ENCODE measurements at regions not wholly inside any gene's neighbourhood (a gene's known extent, or its start where the extent isn't known, plus 50 kb on each side); places are given as distances from the start of the nearest gene placed in this dataset.

GRCh38 chr2:129466389-129466788 lies 513.1 kb upstream of the RAB6C start:
- Histone ChIP-seq H3K27me3 (ENCODE audit: control insufficient read depth in 1 of 2, insufficient read depth in 2 of 2, low read length in 2 of 2) (no peaks in the 10 kb centered on the region), H3K9ac (ENCODE audit: low read length) (no peak overlapping the region), H3K36me3 (ENCODE audit: insufficient read depth, low read length) (no peaks in the 10 kb centered on the region), H3K27ac (ENCODE audit: low read depth, low read length) (no peak overlapping the region), H3K4me3 (ENCODE audit: low read depth in 1 of 2, low read length in 2 of 2) (no peak overlapping the region), H3K4me1 (ENCODE audit: insufficient read depth, low read length) (no peaks in the 10 kb centered on the region), H3K9me3 (ENCODE audit: low read length) (no peaks in the 10 kb centered on the region)

GRCh38 chr2:129467012-129467779 lies 512.3 kb upstream of the RAB6C start:
- H3K27me3 ChIP-seq (ENCODE audit: control insufficient read depth in 1 of 2, insufficient read depth in 2 of 2, low read length in 2 of 2), result no peaks in the 10 kb centered on the region
- H3K4me1 ChIP-seq (ENCODE audit: insufficient read depth, low read length), result no peaks in the 10 kb centered on the region
- no peak overlapping the region for H3K9ac ChIP-seq (ENCODE audit: low read length)
- no peaks in the 10 kb centered on the region for H3K36me3 ChIP-seq (ENCODE audit: insufficient read depth, low read length)
- no peaks in the 10 kb centered on the region for H3K9me3 ChIP-seq (ENCODE audit: low read length)
- H3K4me3 ChIP-seq (ENCODE audit: low read depth in 1 of 2, low read length in 2 of 2), result no peak overlapping the region
- H3K27ac ChIP-seq (ENCODE audit: low read depth, low read length), result no peak overlapping the region

- H3K4me3 ChIP-seq (ENCODE audit: low read depth in 1 of 2, low read length in 2 of 2), result no peak overlapping the region
- H3K36me3 ChIP-seq (ENCODE audit: insufficient read depth, low read length), result no peaks in the 10 kb centered on the region
Measured at GRCh38 chr2:129467941-129468340, 511.5 kb upstream of the RAB6C start.

GRCh38 chr2:129468879-129469278 lies 510.6 kb upstream of the RAB6C start:
- H3K9me3 ChIP-seq (ENCODE audit: low read length), result no peaks in the 10 kb centered on the region
- no peak overlapping the region for H3K9ac ChIP-seq (ENCODE audit: low read length)
- no peaks in the 10 kb centered on the region for H3K4me1 ChIP-seq (ENCODE audit: insufficient read depth, low read length)
- no peaks in the 10 kb centered on the region for H3K36me3 ChIP-seq (ENCODE audit: insufficient read depth, low read length)
- no peaks in the 10 kb centered on the region for H3K27me3 ChIP-seq (ENCODE audit: control insufficient read depth in 1 of 2, insufficient read depth in 2 of 2, low read length in 2 of 2)
- H3K4me3 ChIP-seq (ENCODE audit: low read depth in 1 of 2, low read length in 2 of 2), result no peak overlapping the region
- no peak overlapping the region for H3K27ac ChIP-seq (ENCODE audit: low read depth, low read length)

More at GRCh38 chr2:129467941-129468340, 511.5 kb upstream of the RAB6C start:
- Histone ChIP-seq H3K9me3 (ENCODE audit: low read length) (no peaks in the 10 kb centered on the region), H3K27me3 (ENCODE audit: control insufficient read depth in 1 of 2, insufficient read depth in 2 of 2, low read length in 2 of 2) (no peaks in the 10 kb centered on the region), H3K9ac (ENCODE audit: low read length) (no peak overlapping the region), H3K27ac (ENCODE audit: low read depth, low read length) (no peak overlapping the region), H3K4me1 (ENCODE audit: insufficient read depth, low read length) (no peaks in the 10 kb centered on the region)

- H3K27ac ChIP-seq (ENCODE audit: low read depth, low read length), result no peak overlapping the region
- H3K4me3 ChIP-seq (ENCODE audit: low read depth in 1 of 2, low read length in 2 of 2), result no peak overlapping the region
- no peaks in the 10 kb centered on the region for H3K4me1 ChIP-seq (ENCODE audit: insufficient read depth, low read length)
- H3K36me3 ChIP-seq (ENCODE audit: insufficient read depth, low read length), result no peaks in the 10 kb centered on the region
- H3K9me3 ChIP-seq (ENCODE audit: low read length), result no peaks in the 10 kb centered on the region
- H3K9ac ChIP-seq (ENCODE audit: low read length), result no peak overlapping the region
- no peaks in the 10 kb centered on the region for H3K27me3 ChIP-seq (ENCODE audit: control insufficient read depth in 1 of 2, insufficient read depth in 2 of 2, low read length in 2 of 2)
Measured at GRCh38 chr2:129469389-129469788, 510.1 kb upstream of the RAB6C start.

- no peaks in the 10 kb centered on the region for H3K36me3 ChIP-seq (ENCODE audit: insufficient read depth, low read length)
- H3K9ac ChIP-seq (ENCODE audit: low read length), result no peak overlapping the region
- no peak overlapping the region for H3K27ac ChIP-seq (ENCODE audit: low read depth, low read length)
- H3K4me3 ChIP-seq (ENCODE audit: low read depth in 1 of 2, low read length in 2 of 2), result no peak overlapping the region
- no peaks in the 10 kb centered on the region for H3K4me1 ChIP-seq (ENCODE audit: insufficient read depth, low read length)
- no peaks in the 10 kb centered on the region for H3K9me3 ChIP-seq (ENCODE audit: low read length)
- H3K27me3 ChIP-seq (ENCODE audit: control insufficient read depth in 1 of 2, insufficient read depth in 2 of 2, low read length in 2 of 2), result no peaks in the 10 kb centered on the region
Measured at GRCh38 chr2:129469871-129470270, 509.6 kb upstream of the RAB6C start.

GRCh38 chr2:129478902-129479517 lies 500.5 kb upstream of the RAB6C start:
- no peak overlapping the region for H3K4me3 ChIP-seq (ENCODE audit: low read depth in 1 of 2, low read length in 2 of 2)
- no peak overlapping the region for H3K9ac ChIP-seq (ENCODE audit: low read length)
- no peaks in the 10 kb centered on the region for H3K27me3 ChIP-seq (ENCODE audit: control insufficient read depth in 1 of 2, insufficient read depth in 2 of 2, low read length in 2 of 2)
- H3K4me1 ChIP-seq (ENCODE audit: insufficient read depth, low read length), result no peaks in the 10 kb centered on the region
- no peaks in the 10 kb centered on the region for H3K36me3 ChIP-seq (ENCODE audit: insufficient read depth, low read length)
- no peaks in the 10 kb centered on the region for H3K9me3 ChIP-seq (ENCODE audit: low read length)
- H3K27ac ChIP-seq (ENCODE audit: low read depth, low read length), result no peak overlapping the region

GRCh38 chr2:129479892-129480291 lies 499.6 kb upstream of the RAB6C start:
- Histone ChIP-seq H3K27ac (ENCODE audit: low read depth, low read length) (no peak overlapping the region), H3K36me3 (ENCODE audit: insufficient read depth, low read length) (no peaks in the 10 kb centered on the region), H3K9ac (ENCODE audit: low read length) (no peak overlapping the region), H3K4me1 (ENCODE audit: insufficient read depth, low read length) (no peaks in the 10 kb centered on the region), H3K27me3 (ENCODE audit: control insufficient read depth in 1 of 2, insufficient read depth in 2 of 2, low read length in 2 of 2) (no peaks in the 10 kb centered on the region), H3K9me3 (ENCODE audit: low read length) (no peaks in the 10 kb centered on the region), H3K4me3 (ENCODE audit: low read depth in 1 of 2, low read length in 2 of 2) (no peak overlapping the region)

- Histone ChIP-seq H3K4me1 (ENCODE audit: insufficient read depth, low read length) (no peaks in the 10 kb centered on the region), H3K36me3 (ENCODE audit: insufficient read depth, low read length) (no peaks in the 10 kb centered on the region), H3K4me3 (ENCODE audit: low read depth in 1 of 2, low read length in 2 of 2) (no peak overlapping the region), H3K9ac (ENCODE audit: low read length) (no peak overlapping the region), H3K27ac (ENCODE audit: low read depth, low read length) (no peak overlapping the region), H3K27me3 (ENCODE audit: control insufficient read depth in 1 of 2, insufficient read depth in 2 of 2, low read length in 2 of 2) (no peaks in the 10 kb centered on the region), H3K9me3 (ENCODE audit: low read length) (no peaks in the 10 kb centered on the region)
Measured at GRCh38 chr2:129480790-129481189, 498.7 kb upstream of the RAB6C start.

GRCh38 chr2:129481306-129482219 lies 497.9 kb upstream of the RAB6C start:
- no peak overlapping the region for H3K9ac ChIP-seq (ENCODE audit: low read length)
- no peaks in the 10 kb centered on the region for H3K4me1 ChIP-seq (ENCODE audit: insufficient read depth, low read length)
- no peaks in the 10 kb centered on the region for H3K9me3 ChIP-seq (ENCODE audit: low read length)
- H3K36me3 ChIP-seq (ENCODE audit: insufficient read depth, low read length), result no peaks in the 10 kb centered on the region
- no peak overlapping the region for H3K27ac ChIP-seq (ENCODE audit: low read depth, low read length)
- no peak overlapping the region for H3K4me3 ChIP-seq (ENCODE audit: low read depth in 1 of 2, low read length in 2 of 2)
- no peaks in the 10 kb centered on the region for H3K27me3 ChIP-seq (ENCODE audit: control insufficient read depth in 1 of 2, insufficient read depth in 2 of 2, low read length in 2 of 2)

GRCh38 chr2:129482626-129483025 lies 496.8 kb upstream of the RAB6C start:
- Histone ChIP-seq H3K4me1 (ENCODE audit: insufficient read depth, low read length) (no peaks in the 10 kb centered on the region), H3K27ac (ENCODE audit: low read depth, low read length) (no peak overlapping the region)

More at GRCh38 chr2:129482626-129483025, 496.8 kb upstream of the RAB6C start:
- Histone ChIP-seq H3K9ac (ENCODE audit: low read length) (no peak overlapping the region), H3K4me3 (ENCODE audit: low read depth in 1 of 2, low read length in 2 of 2) (no peak overlapping the region), H3K9me3 (ENCODE audit: low read length) (no peaks in the 10 kb centered on the region), H3K36me3 (ENCODE audit: insufficient read depth, low read length) (no peaks in the 10 kb centered on the region), H3K27me3 (ENCODE audit: control insufficient read depth in 1 of 2, insufficient read depth in 2 of 2, low read length in 2 of 2) (no peaks in the 10 kb centered on the region)

Measured in muscle layer of colon (tissue), 2 donors.